CD4-positive, alpha-beta T cell (primary cell): ENCODE measurements at regions not wholly inside any gene's neighbourhood (a gene's known extent, or its start where the extent isn't known, plus 50 kb on each side); places are given as distances from the start of the nearest gene placed in this dataset.

Experiments
- ATAC-seq: fragments of 200-7000 bp; cut with Tn5 transposase; one replicate; pipeline ENCODE4 v1.10.0; 2022; ENCODE audit warnings: mild to moderate bottlenecking; ENCODE audit not compliant: poor library complexity
- CTCF ChIA-PET: fragments of 350-600 bp; sonication (Branson Sonifier 250); formaldehyde crosslinking; loops from one replicate; lab custom pipeline; 2021; ENCODE audit warnings: antibody characterized with exemption, inconsistent platforms; lab: Charles Lee
- POLR2A ChIA-PET: fragments of 350-600 bp; sonication (Branson Sonifier 250); formaldehyde crosslinking; loops from one replicate; lab custom pipeline; 2021; ENCODE audit warnings: antibody characterized with exemption, inconsistent platforms; lab: Charles Lee
- DNase-seq, 14 experiments: peaks; one replicate each; pipeline ENCODE4 v3.0.0-alpha.2; 2013 to 2020; ENCODE audit warnings: mixed read lengths in 2 of 14
- H3K27ac ChIP-seq, 2 donors: one replicate each; pipeline versions ENCODE4 v1.5.1 to v1.7.0; 2013; ENCODE audit warnings: low read length in 2 of 2, low read depth in 1 of 2, mild to moderate bottlenecking in 1 of 2
- H3K27me3 ChIP-seq, 2 experiments: 1 replicate in 1 of 2; 2 replicates in 1 of 2; pipeline versions ENCODE4 v1.6.1 to v1.7.0; 2013; ENCODE audit warnings: low read length in 2 of 2, control low read depth in 1 of 2, mild to moderate bottlenecking in 1 of 2, moderate library complexity in 1 of 2; ENCODE audit not compliant: insufficient read depth in 2 of 2, control insufficient read depth in 1 of 2
- H3K36me3 ChIP-seq: one replicate; pipeline ENCODE4 v1.6.1; 2013; ENCODE audit warnings: low read length, control low read depth; ENCODE audit not compliant: insufficient read depth
- H3K4me1 ChIP-seq: one replicate; pipeline ENCODE4 v1.6.1; 2013; ENCODE audit warnings: low read length, control low read depth; ENCODE audit not compliant: insufficient read depth
- H3K4me3 ChIP-seq: one replicate; pipeline ENCODE4 v1.5.1; 2013; ENCODE audit warnings: mild to moderate bottlenecking, low read length, moderate library complexity
- H3K9me3 ChIP-seq, 2 experiments: 1 replicate in 1 of 2; 2 replicates in 1 of 2; pipeline versions ENCODE4 v1.6.1 to v1.7.0; 2013; ENCODE audit warnings: low read length in 2 of 2, mild to moderate bottlenecking in 2 of 2, control low read depth in 1 of 2, moderate library complexity in 1 of 2; ENCODE audit not compliant: control insufficient read depth in 1 of 2, insufficient read depth in 1 of 2
- H3K27ac Mint-ChIP-seq: one replicate; pipeline ENCODE4 v1.8.0; 2020; ENCODE audit warnings: mixed read lengths
- H3K27me3 Mint-ChIP-seq: one replicate; pipeline ENCODE4 v1.8.0; 2021; ENCODE audit warnings: mixed read lengths
- H3K36me3 Mint-ChIP-seq: one replicate; pipeline ENCODE4 v1.8.0; 2021; ENCODE audit warnings: low read depth, mixed read lengths
- H3K4me1 Mint-ChIP-seq: one replicate; pipeline ENCODE4 v1.8.0; 2021; ENCODE audit warnings: low read depth, mixed read lengths
- H3K4me3 Mint-ChIP-seq: one replicate; pipeline ENCODE4 v1.8.0; 2020; ENCODE audit warnings: mild to moderate bottlenecking, mixed read lengths
- H3K9me3 Mint-ChIP-seq: one replicate; pipeline ENCODE4 v1.8.0; 2020; ENCODE audit warnings: mixed read lengths
- CTCF ChIP-seq: fragments of 200-600 bp; IDR thresholded peaks from one replicate; pipeline ENCODE4 v1.8.0; 2022; ENCODE audit warnings: antibody characterized with exemption, mild to moderate bottlenecking
- intact Hi-C, 2 experiments: fragments of 100-400 bp; cut with DNase I in 1 of 2; cut with micrococcal nuclease in 1 of 2; formaldehyde crosslinking; loops; one replicate each; pipeline versions ENCODE4 v1.15.1 to v1.9.0; 2023 to 2025; cut with DNase I, micrococcal nuclease

- intact Hi-C loops, result no loop called here
- Histone ChIP-seq H3K4me3 (no peak overlapping the region), H3K27me3 (no peaks in the 10 kb centered on the region), H3K36me3 (no peaks in the 10 kb centered on the region), H3K4me1 (no peaks in the 10 kb centered on the region), H3K27ac (no peak overlapping the region), H3K9me3 (no peaks in the 10 kb centered on the region)
- no peak for ATAC-seq
- no peaks in the 10 kb centered on the region for H3K4me1 Mint-ChIP-seq
- no peak for TF ChIP-seq CTCF
- H3K9me3 Mint-ChIP-seq, result peaks cover 4% of the 10 kb centered on the region
- no peak overlapping the region for H3K27ac Mint-ChIP-seq
- ChIA-PET CTCF (no interaction called here), POLR2A (no interaction called here)
- no peak overlapping the region for H3K4me3 Mint-ChIP-seq
- no peaks in the 10 kb centered on the region for H3K36me3 Mint-ChIP-seq
- no peak for DNase-seq
- H3K27me3 Mint-ChIP-seq, result no peaks in the 10 kb centered on the region
Observed at GRCh38 chr4:136909626-136910025, 622.7 kb downstream of the PCDH18 start.

GRCh38 chr4:136908122-136908521 is 624.2 kb downstream of the PCDH18 start:
- Histone ChIP-seq H3K27ac (no peak overlapping the region), H3K36me3 (no peaks in the 10 kb centered on the region), H3K9me3 (no peaks in the 10 kb centered on the region), H3K4me3 (no peak overlapping the region), H3K27me3 (no peaks in the 10 kb centered on the region), H3K4me1 (no peaks in the 10 kb centered on the region)
- H3K4me1 Mint-ChIP-seq, result no peaks in the 10 kb centered on the region
- POLR2A ChIA-PET, result no interaction called here
- ATAC-seq (no peak), DNase-seq (no peak)
- no peaks in the 10 kb centered on the region for H3K36me3 Mint-ChIP-seq
- intact Hi-C loops, result no loop called here
- no peak overlapping the region for H3K27ac Mint-ChIP-seq
- H3K4me3 Mint-ChIP-seq, result no peak overlapping the region
- H3K9me3 Mint-ChIP-seq, result peaks cover 6% of the 10 kb centered on the region
- CTCF ChIA-PET, result no interaction called here
- no peak for TF ChIP-seq CTCF
- H3K27me3 Mint-ChIP-seq, result no peaks in the 10 kb centered on the region

GRCh38 chr4:136900696-136901095 is 631.6 kb downstream of the PCDH18 start:
- Histone ChIP-seq H3K4me1 (no peaks in the 10 kb centered on the region), H3K36me3 (no peaks in the 10 kb centered on the region), H3K27me3 (no peaks in the 10 kb centered on the region), H3K27ac (no peak overlapping the region), H3K4me3 (no peak overlapping the region), H3K9me3 (peaks cover 0 to 4% of the 10 kb centered on the region in 2 experiments)
- no peak overlapping the region for H3K4me3 Mint-ChIP-seq
- H3K27ac Mint-ChIP-seq, result no peak overlapping the region
- H3K4me1 Mint-ChIP-seq, result no peaks in the 10 kb centered on the region
- ATAC-seq (no peak), DNase-seq (no peak)
- peaks cover 3% of the 10 kb centered on the region for H3K9me3 Mint-ChIP-seq
- no peaks in the 10 kb centered on the region for H3K27me3 Mint-ChIP-seq
- no peak for TF ChIP-seq CTCF
- ChIA-PET CTCF (no interaction called here), POLR2A (no interaction called here)
- intact Hi-C loops, result no loop called here
- H3K36me3 Mint-ChIP-seq, result no peaks in the 10 kb centered on the region
